ENCODE measurements at regions not wholly inside any gene's neighbourhood (a gene's known extent, or its start where the extent isn't known, plus 50 kb on each side); places are given as distances from the start of the nearest gene placed in this dataset.

- H3K9me3 Mint-ChIP-seq, result peaks cover 4% of the 10 kb centered on the region
- H3K27me3 Mint-ChIP-seq, result no peaks in the 10 kb centered on the region
- ATAC-seq (no peak), DNase-seq (no peak)
- CTCF ChIA-PET, result no interaction called here
- no peak overlapping the region for H3K27ac Mint-ChIP-seq
- H3K4me3 Mint-ChIP-seq, result no peak overlapping the region
- POLR2A ChIA-PET, result interaction anchor here (0.6 kb wide), 1 partner anchor 1217 kb away, joined by 3 read pairs; no protein-coding TSS in a partner anchor
- no peaks in the 10 kb centered on the region for H3K4me1 Mint-ChIP-seq (ENCODE audit: low read depth)
- intact Hi-C loops (cut with micrococcal nuclease), result no loop called here
- TF ChIP-seq, protein P1, sequence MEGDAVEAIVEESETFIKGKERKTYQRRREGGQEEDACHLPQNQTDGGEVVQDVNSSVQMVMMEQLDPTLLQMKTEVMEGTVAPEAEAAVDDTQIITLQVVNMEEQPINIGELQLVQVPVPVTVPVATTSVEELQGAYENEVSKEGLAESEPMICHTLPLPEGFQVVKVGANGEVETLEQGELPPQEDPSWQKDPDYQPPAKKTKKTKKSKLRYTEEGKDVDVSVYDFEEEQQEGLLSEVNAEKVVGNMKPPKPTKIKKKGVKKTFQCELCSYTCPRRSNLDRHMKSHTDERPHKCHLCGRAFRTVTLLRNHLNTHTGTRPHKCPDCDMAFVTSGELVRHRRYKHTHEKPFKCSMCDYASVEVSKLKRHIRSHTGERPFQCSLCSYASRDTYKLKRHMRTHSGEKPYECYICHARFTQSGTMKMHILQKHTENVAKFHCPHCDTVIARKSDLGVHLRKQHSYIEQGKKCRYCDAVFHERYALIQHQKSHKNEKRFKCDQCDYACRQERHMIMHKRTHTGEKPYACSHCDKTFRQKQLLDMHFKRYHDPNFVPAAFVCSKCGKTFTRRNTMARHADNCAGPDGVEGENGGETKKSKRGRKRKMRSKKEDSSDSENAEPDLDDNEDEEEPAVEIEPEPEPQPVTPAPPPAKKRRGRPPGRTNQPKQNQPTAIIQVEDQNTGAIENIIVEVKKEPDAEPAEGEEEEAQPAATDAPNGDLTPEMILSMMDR (IDR thresholded peaks at IDR 0.05), result no peak
- no peaks in the 10 kb centered on the region for H3K36me3 Mint-ChIP-seq (ENCODE audit: low read depth)
These were observed 193.9 kb upstream of the SPOCK3 start for GRCh38 chr4:167428156-167428555.

DNA sequence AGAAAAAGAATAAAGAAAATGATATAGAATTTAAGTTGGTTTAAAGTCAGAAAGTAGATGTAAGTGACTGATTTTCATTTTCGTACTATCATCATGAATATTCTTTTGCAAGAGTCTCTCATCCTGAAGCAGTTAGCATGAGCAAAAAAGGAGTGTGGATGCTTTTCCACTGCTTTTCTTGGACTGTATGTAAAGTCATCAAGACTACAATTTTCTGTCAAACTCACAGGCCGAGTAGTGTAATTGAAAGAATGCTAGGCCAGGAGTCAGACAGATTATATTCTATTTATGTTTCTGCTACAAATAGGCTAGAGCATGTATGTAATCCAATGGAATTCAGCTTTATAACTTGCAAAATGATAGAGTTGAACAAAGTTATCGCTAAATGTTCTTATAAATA, 197.1 kb upstream of the SPOCK3 start:
- ChIA-PET POLR2A (no interaction called here), CTCF (no interaction called here)
- no peak overlapping the region for H3K27ac Mint-ChIP-seq
- no peaks in the 10 kb centered on the region for H3K27me3 Mint-ChIP-seq
- ATAC-seq, result no peak
- intact Hi-C loops (cut with micrococcal nuclease), result no loop called here
- H3K9me3 Mint-ChIP-seq, result no peaks in the 10 kb centered on the region
- no peak overlapping the region for H3K4me3 Mint-ChIP-seq
- DNase-seq, result no peak
- H3K36me3 Mint-ChIP-seq (ENCODE audit: low read depth), result no peaks in the 10 kb centered on the region
- TF ChIP-seq, protein P1 (IDR thresholded peaks at IDR 0.05), result no peak
- no peaks in the 10 kb centered on the region for H3K4me1 Mint-ChIP-seq (ENCODE audit: low read depth)

DNA sequence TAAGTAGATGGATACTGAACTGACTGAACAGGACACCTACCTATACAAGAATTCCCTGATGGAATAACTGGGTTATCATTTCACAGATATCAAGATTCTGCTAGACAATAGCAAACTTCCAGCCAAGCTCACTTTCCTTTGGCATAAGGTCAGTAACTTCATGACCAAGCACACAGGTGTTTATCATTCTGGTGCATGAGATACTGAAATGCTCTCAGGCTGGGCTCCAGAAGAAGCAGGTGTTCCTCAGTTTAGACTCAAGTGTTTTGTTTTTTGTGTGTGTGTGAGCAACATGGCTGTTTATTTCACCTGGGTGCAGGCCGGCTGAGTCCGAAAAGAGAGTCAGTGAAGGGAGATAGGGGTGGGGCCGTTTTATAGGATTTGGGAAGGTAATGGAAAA, 201.5 kb upstream of the SPOCK3 start:
- DNase-seq (no peak), ATAC-seq (no peak)
- no peak overlapping the region for H3K27ac Mint-ChIP-seq
- H3K4me3 Mint-ChIP-seq, result no peak overlapping the region
- TF ChIP-seq, protein P1 (IDR thresholded peaks at IDR 0.05), result no peak
- H3K4me1 Mint-ChIP-seq (ENCODE audit: low read depth), result no peaks in the 10 kb centered on the region
- H3K27me3 Mint-ChIP-seq, result no peaks in the 10 kb centered on the region
- POLR2A ChIA-PET, result no interaction called here
- CTCF ChIA-PET, result no interaction called here
- H3K36me3 Mint-ChIP-seq (ENCODE audit: low read depth), result no peaks in the 10 kb centered on the region
- intact Hi-C loops (cut with micrococcal nuclease), result no loop called here
- H3K9me3 Mint-ChIP-seq, result no peaks in the 10 kb centered on the region

DNA sequence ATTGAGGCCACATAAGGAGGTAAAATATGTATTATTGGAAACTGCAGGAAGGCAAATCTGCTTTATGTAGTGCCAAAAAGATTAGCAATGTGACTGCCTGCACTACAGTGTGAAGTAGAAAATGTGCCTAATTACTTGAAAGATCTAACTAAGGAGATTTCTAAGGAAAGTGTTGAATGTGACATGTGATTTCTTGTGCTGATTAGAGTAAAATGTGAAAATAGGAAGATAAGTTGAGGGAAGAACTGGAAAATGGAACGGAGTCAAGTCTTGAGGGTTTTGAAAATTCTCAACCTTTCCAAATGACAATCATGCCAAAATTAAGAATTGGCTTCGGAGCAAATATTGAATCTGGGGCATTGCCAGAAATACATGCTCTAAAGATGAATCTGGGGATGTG, 209.5 kb upstream of the SPOCK3 start:
- Mint-ChIP-seq H3K27me3 (no peaks in the 10 kb centered on the region), H3K27ac (no peak overlapping the region), H3K4me1 (ENCODE audit: low read depth) (no peaks in the 10 kb centered on the region), H3K4me3 (no peak overlapping the region), H3K9me3 (peaks cover 1% of the 10 kb centered on the region), H3K36me3 (ENCODE audit: low read depth) (no peaks in the 10 kb centered on the region)
- TF ChIP-seq, protein P1 (IDR thresholded peaks at IDR 0.05), result no peak
- POLR2A ChIA-PET, result no interaction called here
- ATAC-seq (no peak), DNase-seq (no peak)
- intact Hi-C loops (cut with micrococcal nuclease), result no loop called here
- CTCF ChIA-PET, result no interaction called here

DNA sequence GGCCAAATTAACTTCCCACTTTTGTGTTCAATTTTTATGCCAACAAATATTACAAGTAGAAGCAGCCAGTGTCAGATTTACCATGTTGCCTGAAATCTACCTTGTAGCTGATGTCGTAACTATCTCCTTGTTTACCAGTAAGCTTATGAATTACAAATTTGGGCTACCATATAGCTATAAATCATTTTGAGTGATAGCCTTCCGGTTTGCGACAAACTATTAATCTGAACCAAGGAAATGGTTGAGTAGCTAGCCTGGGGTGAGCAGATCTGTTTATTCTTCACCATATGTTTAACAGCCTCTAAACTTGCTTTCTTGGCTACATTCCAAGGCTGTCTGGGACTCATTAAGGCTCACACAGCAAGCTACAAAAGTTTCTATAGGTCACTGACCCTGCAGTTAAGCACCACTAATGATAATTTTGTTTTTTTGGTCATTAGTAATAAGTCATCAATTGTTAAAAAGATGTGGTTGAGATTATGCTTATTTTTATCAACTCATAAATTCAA, 218.7 kb upstream of the SPOCK3 start:
- Mint-ChIP-seq H3K27me3 (no peaks in the 10 kb centered on the region), H3K36me3 (ENCODE audit: low read depth) (no peaks in the 10 kb centered on the region), H3K9me3 (no peaks in the 10 kb centered on the region), H3K4me3 (no peak overlapping the region), H3K27ac (no peak overlapping the region), H3K4me1 (ENCODE audit: low read depth) (no peaks in the 10 kb centered on the region)
- TF ChIP-seq, protein P1 (IDR thresholded peaks at IDR 0.05), result no peak
- no peak for DNase-seq
- CTCF ChIA-PET, result interaction anchor here (0.6 kb wide), 1 partner anchor 525 kb away, joined by 3 read pairs; no protein-coding TSS in a partner anchor
- intact Hi-C loops (cut with micrococcal nuclease), result no loop called here
- ATAC-seq, result no peak
- POLR2A ChIA-PET, result no interaction called here
